ENCODE measurements at regions not wholly inside any gene's neighbourhood (a gene's known extent, or its start where the extent isn't known, plus 50 kb on each side); places are given as distances from the start of the nearest gene placed in this dataset.

DNA sequence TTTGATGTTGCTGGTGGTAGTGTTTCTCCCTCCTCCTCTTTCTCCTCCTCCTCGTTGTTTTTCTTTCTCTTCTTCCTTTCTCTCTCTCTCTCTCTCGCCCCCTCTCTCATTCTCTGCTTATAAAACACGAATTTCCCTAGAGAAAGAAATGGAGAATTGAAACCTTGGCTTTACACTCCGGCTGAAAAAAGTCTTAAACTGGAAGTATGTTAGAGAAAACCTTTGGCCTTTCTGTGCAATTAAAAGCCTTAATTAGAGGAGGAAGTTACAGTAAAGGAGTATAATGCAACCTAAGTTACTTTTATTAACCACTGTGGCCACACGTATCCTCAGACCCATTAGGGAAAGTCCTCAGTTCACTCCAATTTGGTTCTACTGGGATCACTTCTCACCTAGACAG is 501.7 kb upstream of the SORCS1 start:
- no peak for TF ChIP-seq CTCF (IDR thresholded peaks at IDR 0.05; ENCODE audit: low read depth, low read length, missing control alignments)
- no peak overlapping the region for H3K4me3 ChIP-seq (replicated peaks; ENCODE audit: low read depth, low read length)
- no peak for DNase-seq (ENCODE audit: extremely low read depth, low read depth)

- DNase-seq (ENCODE audit: extremely low read depth, low read depth), result no peak
- TF ChIP-seq CTCF (IDR thresholded peaks at IDR 0.05; ENCODE audit: low read depth, low read length, missing control alignments), result no peak
- H3K4me3 ChIP-seq (replicated peaks; ENCODE audit: low read depth, low read length), result no peak overlapping the region
Measured at GRCh38 chr10:107665459-107665858, 501.0 kb upstream of the SORCS1 start.

- no peak overlapping the region for H3K4me3 ChIP-seq (replicated peaks; ENCODE audit: low read depth, low read length)
- no peak for TF ChIP-seq CTCF (IDR thresholded peaks at IDR 0.05; ENCODE audit: low read depth, low read length, missing control alignments)
- DNase-seq (ENCODE audit: extremely low read depth, low read depth), result no peak
Measured at GRCh38 chr10:107657851-107658250, 493.3 kb upstream of the SORCS1 start.

GRCh38 chr10:107656932-107657331 is 492.4 kb upstream of the SORCS1 start:
- no peak for DNase-seq (ENCODE audit: extremely low read depth, low read depth)
- H3K4me3 ChIP-seq (replicated peaks; ENCODE audit: low read depth, low read length), result no peak overlapping the region
- no peak for TF ChIP-seq CTCF (IDR thresholded peaks at IDR 0.05; ENCODE audit: low read depth, low read length, missing control alignments)

GRCh38 chr10:107653832-107654287 is 489.4 kb upstream of the SORCS1 start:
- H3K4me3 ChIP-seq (replicated peaks; ENCODE audit: low read depth, low read length), result no peak overlapping the region
- TF ChIP-seq CTCF (IDR thresholded peaks at IDR 0.05; ENCODE audit: low read depth, low read length, missing control alignments), result no peak
- DNase-seq (ENCODE audit: extremely low read depth, low read depth), result no peak

DNA sequence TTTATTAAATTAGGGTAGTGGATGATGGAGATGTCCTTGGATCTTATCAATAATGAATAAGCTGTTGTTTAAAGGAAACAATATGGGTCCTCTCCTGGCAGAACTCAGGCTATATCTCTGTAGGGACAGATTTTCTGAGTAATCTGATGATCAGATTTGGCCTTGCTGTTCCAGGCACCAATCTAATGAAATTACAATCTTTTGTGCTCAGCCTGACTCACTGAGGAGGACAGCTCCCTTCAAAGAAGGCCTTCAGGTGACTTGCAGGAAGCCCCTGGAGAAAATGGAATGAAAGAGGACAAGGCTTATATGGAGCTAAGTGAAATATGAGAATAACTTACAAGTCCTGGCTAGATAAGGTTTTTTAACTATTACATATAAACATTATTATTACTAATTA is 486.4 kb upstream of the SORCS1 start:
- no peak for TF ChIP-seq CTCF (IDR thresholded peaks at IDR 0.05; ENCODE audit: low read depth, low read length, missing control alignments)
- DNase-seq (ENCODE audit: extremely low read depth, low read depth), result no peak
- no peak overlapping the region for H3K4me3 ChIP-seq (replicated peaks; ENCODE audit: low read depth, low read length)

DNA sequence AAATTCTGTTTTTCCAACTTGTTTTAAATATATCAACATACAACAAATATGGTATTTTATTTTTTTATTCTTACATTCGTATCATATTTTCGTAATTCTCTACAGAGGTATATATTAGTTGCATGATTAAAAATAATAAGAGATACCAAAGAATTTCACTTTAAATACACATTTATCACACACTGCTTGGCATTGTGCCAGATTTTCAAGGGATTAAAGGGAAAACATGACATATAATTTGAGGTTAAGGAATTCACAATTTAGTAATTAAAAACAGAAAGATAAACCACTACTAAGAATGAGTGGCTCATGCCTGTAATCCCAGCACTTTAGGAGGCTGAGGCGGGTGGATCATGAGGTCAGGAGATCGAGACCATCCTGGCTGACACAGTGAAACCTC is 484.7 kb upstream of the SORCS1 start:
- TF ChIP-seq CTCF (IDR thresholded peaks at IDR 0.05; ENCODE audit: low read depth, low read length, missing control alignments), result no peak
- no peak overlapping the region for H3K4me3 ChIP-seq (replicated peaks; ENCODE audit: low read depth, low read length)
- no peak for DNase-seq (ENCODE audit: extremely low read depth, low read depth)
